Stimulated activated CD8-positive, alpha-beta memory T cell treated with anti-CD3 and anti-CD28 coated beads, Interleukin-2, amount 100 ng/mL, for 1 hour (primary cell): ENCODE measurements at regions not wholly inside any gene's neighbourhood (a gene's known extent, or its start where the extent isn't known, plus 50 kb on each side); places are given as distances from the start of the nearest gene placed in this dataset.

Experiments used
- DNase-seq, 2 donors: peaks; one replicate each; pipeline ENCODE4 v3.0.0-alpha.2; 2020; ENCODE audit warnings: low read depth in 2 of 2

DNA sequence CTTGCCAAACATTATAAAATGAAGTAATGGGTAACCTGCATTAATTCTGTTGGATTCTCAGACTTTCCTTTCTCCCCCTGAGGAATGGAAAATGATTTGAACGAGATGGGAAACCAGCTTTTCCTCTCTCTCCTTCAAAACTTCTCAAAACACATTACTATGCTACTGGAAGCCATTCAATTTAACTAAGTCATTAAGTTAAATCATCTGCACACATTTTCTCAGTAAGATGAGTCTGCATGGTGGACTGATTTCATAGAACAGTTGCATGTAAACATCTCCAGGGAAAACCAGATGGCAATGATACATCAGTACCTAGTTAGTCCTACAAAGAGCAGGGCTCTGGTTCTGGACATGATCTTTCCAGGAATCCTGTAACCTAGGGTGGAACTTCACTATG is 59.9 kb downstream of the BMP4 start:
- no peak for DNase-seq

DNA sequence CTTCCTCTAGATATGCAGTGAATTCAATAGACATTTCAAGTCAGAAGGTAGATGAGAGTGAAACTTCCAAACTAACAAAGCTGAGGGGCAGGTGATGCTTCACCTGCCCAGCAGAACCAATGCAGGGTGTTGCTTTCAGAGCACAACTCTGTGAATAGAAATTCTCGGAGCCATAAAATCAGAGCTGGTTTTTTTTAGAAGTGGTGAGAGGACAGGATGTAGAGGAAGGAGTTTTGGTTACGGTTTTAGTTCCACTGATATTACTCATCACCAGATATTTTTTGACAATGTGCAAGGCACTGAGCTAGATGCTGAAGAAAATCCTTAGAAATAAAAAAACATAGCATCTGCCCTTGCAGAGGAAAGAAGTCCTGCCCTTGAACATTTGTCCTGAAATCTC is 62.2 kb downstream of the BMP4 start:
- DNase-seq = no peak

DNA sequence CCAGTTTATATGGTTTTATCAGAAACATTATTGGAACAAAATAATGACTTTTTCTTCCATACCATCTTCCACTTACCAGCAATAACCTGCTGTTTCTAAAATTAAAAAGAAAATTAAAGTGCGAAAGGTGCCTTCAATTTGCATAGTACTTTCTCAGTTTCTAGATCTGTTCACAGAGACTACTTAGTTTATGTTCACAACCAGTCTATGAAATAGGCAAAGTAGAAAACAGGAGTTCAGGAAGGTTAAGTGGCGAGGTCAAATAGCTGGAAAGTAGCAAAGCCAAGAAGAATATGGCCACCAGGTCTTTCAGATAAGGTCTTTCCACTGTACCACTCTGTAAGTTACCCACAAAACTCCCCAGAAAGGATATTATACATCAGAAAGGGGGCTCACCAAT is 63.3 kb downstream of the BMP4 start:
- no peak for DNase-seq

DNA sequence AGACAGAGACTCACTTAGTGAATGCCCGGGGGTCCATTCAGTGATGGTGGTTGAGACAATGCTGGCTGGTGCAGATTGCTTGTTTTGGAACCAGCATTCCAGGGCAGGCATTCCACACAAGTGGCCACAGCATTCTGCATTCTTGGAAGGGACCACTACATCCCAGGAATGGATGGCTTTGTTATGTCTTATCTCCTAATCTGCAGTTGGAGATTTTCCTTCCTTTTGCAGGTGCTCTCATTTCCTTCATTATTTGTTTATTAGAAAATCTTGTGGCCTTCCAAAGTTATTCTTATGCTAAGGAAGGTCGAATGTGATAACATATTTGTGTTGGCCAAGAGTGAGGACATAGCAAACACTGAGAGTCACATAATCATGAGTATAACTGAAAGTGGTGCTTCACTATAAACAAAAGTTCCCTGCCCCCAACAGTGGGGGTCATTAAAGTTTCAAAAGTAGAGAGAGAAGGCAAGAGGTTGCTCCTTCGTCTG is 66.0 kb downstream of the BMP4 start:
- no peak for DNase-seq

DNA sequence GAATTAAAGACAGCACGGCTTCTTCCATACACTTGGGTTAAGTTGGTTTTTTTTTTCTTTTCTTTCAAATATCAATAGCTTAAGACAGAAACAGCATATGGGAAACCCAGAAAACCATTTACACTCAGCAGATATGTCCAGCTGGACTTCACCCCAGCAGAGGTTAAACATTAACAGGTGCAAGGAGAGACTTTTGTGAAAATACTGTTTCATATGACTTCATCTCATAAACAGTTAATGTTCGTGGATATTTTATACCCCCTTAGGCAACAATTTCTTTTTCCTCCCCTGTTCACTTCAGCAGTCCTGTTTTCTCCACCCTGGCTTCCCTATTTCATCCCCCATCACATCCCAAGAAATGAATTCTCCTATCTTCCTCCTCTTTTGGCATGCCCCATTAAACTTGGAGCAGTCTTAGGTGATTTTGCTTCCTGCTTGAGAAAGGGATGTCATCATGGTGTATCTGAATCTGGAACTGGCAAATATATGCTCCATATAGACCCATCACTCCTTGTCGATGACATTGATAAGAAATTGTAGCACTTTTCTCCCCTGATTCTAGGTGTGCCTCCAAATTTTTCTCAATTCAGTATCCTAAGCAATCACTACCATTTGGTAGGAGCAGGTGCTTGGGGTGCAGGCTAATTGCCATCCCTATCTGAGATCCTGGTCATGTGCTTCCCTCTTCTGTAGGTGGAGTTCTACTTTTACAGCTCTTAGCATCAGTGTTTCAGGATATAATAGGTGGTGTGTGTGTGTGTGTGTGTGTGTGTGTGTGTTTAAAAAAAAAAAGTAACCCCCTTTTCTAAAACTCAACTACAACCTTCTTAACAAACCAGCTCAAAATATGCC is 67.9 kb downstream of the BMP4 start:
- no peak for DNase-seq

DNA sequence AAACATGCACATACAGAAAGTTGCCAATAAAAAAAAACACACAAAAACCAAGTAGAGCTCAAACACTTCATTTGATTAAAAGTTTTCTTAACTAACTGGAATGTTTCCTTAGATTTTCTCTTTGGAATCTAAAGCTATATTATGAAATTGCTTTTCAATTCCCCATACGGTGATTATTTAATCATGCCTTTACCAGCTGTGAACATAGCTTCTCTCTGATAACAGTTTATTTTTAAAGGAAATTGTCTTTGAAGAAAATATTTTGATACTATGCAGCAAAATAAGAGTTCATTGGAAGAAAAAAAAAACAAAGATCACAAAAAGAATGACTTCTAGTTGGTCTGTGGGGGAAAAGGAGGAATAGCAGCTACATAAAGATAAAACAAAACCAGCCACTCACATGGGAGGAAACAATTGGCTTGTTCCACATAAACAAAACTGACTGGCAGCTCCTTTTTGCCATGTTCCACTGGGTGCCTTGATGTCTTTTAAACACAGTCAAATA is 71.4 kb downstream of the BMP4 start:
- DNase-seq = no peak

DNA sequence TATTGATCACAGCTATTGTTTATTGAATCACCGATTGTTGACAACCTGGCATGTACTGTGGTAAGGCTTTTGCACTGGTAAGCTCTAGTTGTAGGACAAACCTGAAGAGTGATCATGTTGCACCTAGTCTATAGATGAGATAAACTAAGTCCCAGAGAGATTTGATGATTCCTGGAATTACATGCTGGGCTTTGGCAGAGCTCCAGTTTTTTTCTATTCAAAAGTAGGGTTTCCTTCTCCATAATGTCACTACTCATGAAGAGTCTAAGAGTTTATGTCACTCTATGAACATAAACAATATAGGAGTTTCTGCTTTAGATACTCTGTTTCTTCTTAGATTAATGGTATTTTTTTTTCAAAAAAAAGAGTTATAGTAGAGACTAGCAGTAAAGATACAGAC is 72.0 kb downstream of the BMP4 start:
- DNase-seq = no peak

DNA sequence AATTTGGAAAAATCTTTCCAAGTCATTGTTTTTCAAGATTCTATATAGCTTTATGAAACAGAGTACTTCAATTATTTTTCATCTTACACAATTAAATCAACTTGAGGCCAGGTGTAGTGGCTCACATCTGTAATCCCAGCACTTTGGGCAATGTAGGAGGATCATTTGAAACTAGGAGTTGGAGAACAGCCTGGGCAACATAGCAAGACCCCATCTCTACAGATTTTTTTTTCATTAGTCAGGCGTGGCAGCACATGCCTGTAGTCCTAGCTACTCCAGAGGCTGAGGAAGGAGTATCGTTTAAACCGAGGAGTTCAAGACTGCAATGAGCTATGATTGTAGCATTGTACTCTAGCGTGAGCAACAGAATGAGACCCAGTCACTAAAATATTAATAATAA is 72.9 kb downstream of the BMP4 start:
- DNase-seq = no peak

DNA sequence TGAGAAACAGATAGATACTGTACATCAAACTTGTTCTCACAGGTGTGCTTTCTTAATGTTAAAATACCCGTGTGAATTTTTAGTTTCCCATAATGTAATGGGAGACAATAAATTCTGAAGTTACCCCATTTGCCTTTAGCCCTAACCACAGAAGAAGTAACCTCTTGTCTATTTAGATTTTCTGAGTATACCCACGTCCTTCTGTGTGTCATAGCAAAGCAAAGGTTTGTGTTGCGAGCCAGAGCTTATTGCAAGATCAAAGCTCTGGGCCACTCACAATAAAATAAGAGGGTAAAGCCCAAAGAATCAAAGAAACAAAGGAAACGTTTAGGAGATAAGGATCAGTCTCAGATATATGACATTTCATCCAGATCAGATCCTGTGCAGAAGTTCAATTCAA is 73.9 kb downstream of the BMP4 start:
- no peak for DNase-seq

DNA sequence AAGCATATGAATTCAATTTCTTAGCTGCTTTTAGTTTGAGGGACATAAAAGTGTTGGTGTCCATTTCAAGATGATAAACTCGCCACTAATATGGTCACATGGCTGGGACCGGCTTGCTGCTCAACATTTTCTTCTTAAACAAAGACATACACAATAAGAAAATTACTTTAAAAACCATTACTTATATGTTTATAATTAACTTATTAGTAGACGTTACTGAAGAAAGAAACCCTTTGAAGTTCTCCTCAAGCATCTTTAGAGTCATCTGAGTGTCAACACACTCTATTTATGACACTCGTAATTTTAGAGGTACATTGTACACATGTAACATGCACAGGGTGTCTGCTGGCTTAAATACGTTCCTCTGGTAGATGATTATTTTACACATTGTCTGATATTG is 74.7 kb downstream of the BMP4 start:
- no peak for DNase-seq

DNA sequence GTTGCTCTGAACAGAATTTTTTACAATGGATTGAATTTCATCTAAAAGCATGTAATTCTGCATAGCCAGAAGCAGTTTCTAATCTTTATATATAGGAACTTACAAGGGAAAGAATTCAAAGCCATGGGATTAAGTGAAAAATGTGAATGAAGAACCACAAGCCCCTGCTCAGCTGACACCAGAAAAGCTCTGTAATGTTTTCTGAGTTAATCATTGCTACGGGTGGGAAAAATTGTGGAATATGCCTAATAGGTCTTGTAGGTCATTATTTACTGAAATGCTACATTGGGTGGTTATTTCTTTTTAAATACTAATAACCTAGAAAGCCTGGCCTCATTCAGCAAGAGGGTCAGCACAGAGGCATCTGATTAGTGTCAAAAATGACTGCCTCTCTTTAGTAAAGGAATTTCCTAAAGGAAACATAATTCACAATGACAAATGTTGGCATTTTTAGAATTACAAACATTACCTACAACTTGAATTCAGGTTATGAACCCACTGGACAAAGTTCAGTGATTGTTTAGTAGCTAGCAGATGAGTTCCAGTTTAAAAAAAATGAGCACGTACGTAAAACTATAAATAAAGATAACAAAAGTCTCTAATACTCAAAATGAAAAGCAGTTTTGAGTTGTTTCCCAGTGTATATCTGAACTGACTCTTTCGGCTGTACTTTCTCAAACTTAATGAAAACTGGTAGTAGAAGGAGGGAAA is 75.3 kb downstream of the BMP4 start:
- no peak for DNase-seq

DNA sequence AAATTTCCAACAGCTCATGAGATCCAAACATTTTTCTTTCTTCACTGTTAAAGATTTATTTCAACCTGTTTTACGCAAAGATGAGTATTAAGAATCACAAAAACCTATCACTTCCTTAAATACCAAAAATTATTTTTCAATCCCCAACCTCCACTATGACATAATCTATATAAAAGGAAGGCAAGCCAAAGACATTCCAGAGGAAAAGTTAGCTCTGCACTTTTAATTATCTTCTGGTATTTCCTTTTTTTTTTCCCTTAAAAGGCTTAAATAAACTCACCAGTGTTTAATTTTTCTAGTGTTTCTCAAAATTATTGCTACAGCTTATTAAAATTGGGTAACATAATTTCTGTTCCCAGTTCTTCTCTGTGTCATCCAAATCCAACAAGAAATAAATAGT is 75.9 kb downstream of the BMP4 start:
- no peak for DNase-seq

DNA sequence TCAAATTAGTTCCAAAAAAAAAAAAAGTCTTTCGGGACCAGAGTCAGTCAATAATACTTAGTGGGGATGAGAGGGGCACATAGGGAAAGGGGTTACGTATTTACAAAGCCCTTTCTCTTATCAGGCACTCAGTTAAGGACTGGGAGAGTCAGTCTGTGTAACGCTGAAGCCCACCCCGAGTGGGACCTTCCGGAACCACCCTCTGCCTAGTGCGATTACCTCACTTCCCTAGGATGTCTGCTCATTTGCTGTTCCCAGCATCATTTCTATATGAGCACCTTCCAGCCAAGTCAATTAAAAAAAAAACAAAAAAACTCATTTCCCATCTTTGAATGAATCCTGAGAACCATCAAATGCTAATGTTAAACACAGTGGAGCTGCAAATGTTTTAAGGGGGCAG is 76.9 kb downstream of the BMP4 start:
- DNase-seq = no peak

DNA sequence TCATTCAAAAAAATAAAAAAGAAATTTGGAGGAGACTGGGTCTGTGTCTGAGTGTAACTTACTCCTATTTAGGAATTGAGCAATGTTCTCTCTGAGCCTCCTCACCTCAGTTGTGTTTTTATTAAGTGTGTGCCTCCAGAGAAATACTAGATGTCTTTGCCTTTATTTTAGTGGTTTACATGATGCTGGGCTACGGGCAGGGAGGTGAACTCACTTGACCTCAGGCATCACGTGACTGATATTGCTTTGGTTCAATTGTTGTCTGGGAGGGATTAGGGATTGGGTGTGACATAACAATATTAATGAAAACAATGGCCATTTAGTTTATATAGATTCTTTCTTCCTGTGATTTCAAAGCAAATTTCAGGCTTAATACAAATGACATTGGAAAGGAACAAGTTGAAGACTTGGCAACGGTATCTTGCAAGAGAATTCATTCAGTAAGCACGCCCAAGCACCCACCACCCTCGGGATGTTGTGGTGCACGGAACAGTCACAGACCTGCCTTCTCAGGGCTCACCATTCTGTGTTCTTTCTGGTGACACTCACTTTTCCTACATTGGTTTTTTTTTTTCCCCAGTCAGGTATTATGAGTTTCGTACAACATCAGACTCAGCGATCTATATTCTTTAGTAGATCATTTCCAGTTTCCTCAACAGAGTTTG is 77.5 kb downstream of the BMP4 start:
- no peak for DNase-seq

DNA sequence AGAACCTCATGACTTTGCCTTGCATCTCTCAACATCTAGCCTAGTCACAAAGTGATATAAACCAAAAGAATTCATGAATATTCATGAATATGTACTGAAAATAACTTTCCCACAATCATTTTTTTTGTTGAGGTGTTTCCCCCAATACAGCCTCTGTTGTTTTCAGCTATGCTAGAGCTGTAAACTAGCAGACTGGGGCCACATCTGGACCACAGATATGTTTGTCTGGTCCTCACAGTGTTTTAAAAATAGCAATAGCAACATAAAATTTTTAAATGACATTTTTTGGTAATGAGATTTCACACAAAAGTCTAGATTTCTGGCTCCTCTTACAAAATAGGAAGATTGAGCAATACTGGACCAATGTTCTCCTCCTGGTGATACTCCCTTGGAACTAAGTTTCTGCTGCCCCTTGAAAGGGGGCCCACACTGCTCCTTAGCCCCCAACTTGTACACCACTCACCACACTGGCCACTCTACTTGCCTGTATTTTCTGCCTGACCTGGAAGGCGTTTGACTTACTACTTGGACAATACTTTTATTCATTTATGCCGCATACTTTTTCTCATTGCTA is 81.2 kb downstream of the BMP4 start:
- DNase-seq = no peak

DNA sequence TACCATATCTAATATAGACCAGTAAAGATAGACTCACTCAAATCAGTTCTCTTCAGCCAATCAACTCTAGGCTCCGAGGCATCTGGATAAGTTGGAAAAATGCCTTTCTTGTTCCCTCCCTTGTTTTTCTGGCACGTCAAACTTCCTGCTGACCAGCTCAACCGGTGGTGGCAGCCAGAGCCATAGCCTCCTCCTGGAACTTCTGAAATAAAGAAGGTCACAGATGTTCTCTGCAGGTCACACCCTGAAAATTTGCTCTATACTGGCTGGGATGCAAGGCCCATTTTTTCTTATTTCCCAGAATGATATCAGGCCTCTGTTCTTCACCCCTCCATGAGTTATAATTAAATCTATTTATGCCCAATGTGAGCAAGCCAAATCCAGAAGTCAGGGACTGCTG is 81.9 kb downstream of the BMP4 start:
- DNase-seq = no peak

DNA sequence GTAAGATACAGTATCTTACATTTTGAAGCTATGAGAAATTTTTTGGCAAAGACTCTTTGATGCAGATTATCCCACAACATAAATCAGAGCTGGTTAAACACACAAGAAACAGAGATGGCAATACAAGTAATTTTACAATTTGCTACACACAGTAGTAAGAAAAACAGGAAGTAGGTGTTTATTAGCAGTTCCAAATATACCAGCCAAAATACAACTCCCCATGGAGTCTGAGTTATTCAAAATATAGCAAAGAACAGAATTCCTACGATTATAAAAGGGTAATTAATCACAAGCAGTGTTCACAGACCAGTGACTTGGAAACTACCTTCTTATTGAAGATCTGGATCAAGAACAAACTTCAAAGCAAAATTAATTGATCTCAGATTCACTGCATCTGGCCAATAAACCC is 83.9 kb downstream of the BMP4 start:
- DNase-seq = no peak

DNA sequence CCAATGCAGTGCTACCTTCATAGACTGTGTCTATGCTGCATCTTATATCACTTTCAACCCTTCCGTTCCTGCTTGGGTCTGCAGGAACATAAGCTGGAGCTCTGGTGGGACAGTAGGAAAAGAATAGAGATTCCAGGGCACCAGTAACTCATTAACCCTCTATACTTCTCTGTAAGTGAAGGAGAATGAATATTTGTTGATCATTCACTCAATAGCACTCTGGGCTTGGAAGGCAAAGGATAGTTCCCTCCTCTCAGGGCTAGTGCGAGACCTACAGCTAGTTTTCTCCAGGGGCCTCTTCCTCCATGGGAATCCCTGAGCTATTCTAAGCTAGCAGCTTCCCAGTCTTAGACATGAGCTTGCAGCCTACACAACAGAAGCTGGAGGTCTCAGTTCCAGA is 84.7 kb downstream of the BMP4 start:
- DNase-seq = no peak

DNA sequence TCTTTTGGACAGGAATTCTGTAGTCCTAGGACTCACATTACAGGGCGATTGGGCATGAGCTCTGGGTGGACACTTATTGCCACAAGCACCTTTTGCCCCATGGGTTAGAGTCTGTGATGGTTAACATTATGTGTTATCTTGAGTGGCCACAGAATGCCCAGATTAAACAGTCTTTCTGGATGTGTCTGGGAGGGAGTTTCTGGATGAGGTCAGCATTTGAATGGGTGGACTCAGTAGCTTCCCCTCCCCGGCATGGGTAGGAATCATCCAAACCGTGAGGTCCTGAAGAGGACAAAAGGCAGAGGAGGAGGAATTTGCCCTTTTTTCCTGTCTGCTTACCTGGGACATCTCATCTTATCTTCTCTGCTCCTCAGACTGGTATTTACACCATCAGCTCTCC is 85.6 kb downstream of the BMP4 start:
- no peak for DNase-seq

DNA sequence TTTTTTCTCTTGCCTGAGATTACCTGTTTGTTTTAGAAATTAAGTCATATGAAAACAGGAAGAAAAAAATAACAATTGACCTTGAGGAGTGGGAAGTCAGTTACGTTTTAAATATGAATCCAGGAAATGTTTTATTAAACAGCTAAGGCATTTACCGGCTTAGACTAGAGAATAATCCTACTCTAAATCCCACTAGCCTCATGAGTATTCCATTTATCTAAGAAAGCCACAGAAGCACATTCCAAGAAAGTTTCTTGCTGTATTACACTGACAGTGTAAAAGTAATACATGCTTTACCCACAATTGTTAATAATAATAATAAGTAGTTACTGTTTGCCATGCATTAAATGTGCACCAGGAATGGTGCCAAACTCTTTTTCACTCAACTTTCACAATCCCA is 90.9 kb downstream of the BMP4 start:
- DNase-seq = no peak

DNA sequence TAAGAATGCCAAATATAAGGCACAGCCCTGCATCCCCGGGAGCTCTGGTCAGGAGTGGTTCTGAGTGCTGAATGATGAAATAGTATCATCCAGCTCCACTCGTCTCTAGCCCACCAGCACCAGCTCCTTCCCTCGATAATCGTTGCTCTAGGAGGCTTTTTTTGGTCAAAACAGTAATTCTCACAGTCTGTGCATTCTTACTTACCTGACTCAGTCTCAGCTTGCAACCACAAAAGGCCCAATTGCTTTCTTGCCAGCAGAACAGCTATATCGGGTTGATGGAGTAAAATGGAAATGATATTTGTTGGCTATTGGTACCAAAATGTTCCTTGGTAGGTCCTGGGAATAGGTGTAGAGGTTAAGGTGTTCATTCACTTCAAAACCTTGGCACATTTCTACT is 94.8 kb downstream of the BMP4 start:
- no peak for DNase-seq

DNA sequence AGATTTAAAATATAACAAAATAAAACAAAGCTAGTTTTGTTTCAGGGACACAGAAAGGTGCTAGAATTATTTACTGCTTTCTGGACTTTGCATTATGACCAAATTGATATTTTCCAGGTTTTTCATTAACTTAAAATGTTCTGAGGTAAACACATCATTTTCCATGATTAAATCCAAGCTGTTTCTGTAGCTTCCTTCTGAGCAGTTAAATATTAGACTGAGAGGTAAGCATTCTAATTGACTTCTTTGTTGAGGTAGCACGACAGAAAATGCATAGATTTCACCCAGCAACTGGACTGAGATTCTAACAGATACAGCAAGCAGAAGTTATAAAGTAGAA is 98.3 kb downstream of the BMP4 start:
- DNase-seq = no peak
